Thyroid gland (tissue), 4 donors: ENCODE measurements at regions not wholly inside any gene's neighbourhood (a gene's known extent, or its start where the extent isn't known, plus 50 kb on each side); places are given as distances from the start of the nearest gene placed in this dataset.

Source experiments
- CTCF ChIP-seq, 6 experiments: fragments of 200-600 bp in 3 of 6; fragments of 450-650 bp in 3 of 6; sonication (generic) in 3 of 6; IDR thresholded peaks; one replicate each; pipeline ENCODE4 v1.5.1; 2016 to 2019; ENCODE audit warnings: antibody characterized with exemption in 6 of 6, mild to moderate bottlenecking in 2 of 6, inconsistent platforms in 1 of 6, moderate library complexity in 1 of 6
- POLR2A ChIP-seq, 2 donors: fragments of 450-650 bp; IDR thresholded peaks; one replicate each; pipeline ENCODE4 v1.6.1; 2017; ENCODE audit warnings: antibody characterized with exemption in 2 of 2, mild to moderate bottlenecking in 2 of 2, moderate library complexity in 1 of 2

- TF ChIP-seq CTCF (IDR thresholded peaks at IDR 0.05), result no peak
- TF ChIP-seq POLR2A (IDR thresholded peaks at IDR 0.05), result no peak
Measured at GRCh38 chr22:49088801-49089791, 738.6 kb downstream of the BRD1 start.
